ENCODE measurements at regions not wholly inside any gene's neighbourhood (a gene's known extent, or its start where the extent isn't known, plus 50 kb on each side); places are given as distances from the start of the nearest gene placed in this dataset.

- no peak for TF ChIP-seq CTCF (conservative IDR thresholded peaks at IDR 0.05; ENCODE audit: control insufficient read depth, insufficient read depth, low read depth, low read length)
- no peak overlapping the region for H3K4me3 ChIP-seq (ENCODE audit: control insufficient read depth, low read depth, low read length)
- DNase-seq (ENCODE audit: low read depth), result no peak
Observed at GRCh38 chr12:66733321-66733720, 54.4 kb upstream of the GRIP1 start.

- no peak overlapping the region for H3K4me3 ChIP-seq (ENCODE audit: control insufficient read depth, low read depth, low read length)
- DNase-seq (ENCODE audit: low read depth), result no peak
- no peak for TF ChIP-seq CTCF (conservative IDR thresholded peaks at IDR 0.05; ENCODE audit: control insufficient read depth, insufficient read depth, low read depth, low read length)
Observed at GRCh38 chr12:66733839-66734238, 55.0 kb upstream of the GRIP1 start.

- TF ChIP-seq CTCF (conservative IDR thresholded peaks at IDR 0.05; ENCODE audit: control insufficient read depth, insufficient read depth, low read depth, low read length), result no peak
- H3K4me3 ChIP-seq (ENCODE audit: control insufficient read depth, low read depth, low read length), result no peak overlapping the region
- no peak for DNase-seq (ENCODE audit: low read depth)
Observed at GRCh38 chr12:66735275-66735674, 56.4 kb upstream of the GRIP1 start.

- no peak for TF ChIP-seq CTCF (conservative IDR thresholded peaks at IDR 0.05; ENCODE audit: control insufficient read depth, insufficient read depth, low read depth, low read length)
- H3K4me3 ChIP-seq (ENCODE audit: control insufficient read depth, low read depth, low read length), result no peak overlapping the region
- no peak for DNase-seq (ENCODE audit: low read depth)
Observed at GRCh38 chr12:66736931-66737330, 58.1 kb upstream of the GRIP1 start.

- H3K4me3 ChIP-seq (ENCODE audit: control insufficient read depth, low read depth, low read length), result no peak overlapping the region
- no peak for TF ChIP-seq CTCF (conservative IDR thresholded peaks at IDR 0.05; ENCODE audit: control insufficient read depth, insufficient read depth, low read depth, low read length)
Observed at GRCh38 chr12:66739266-66739665, 60.4 kb upstream of the GRIP1 start.

GRCh38 chr12:66739940-66740651 lies 61.2 kb upstream of the GRIP1 start:
- no peak overlapping the region for H3K4me3 ChIP-seq (ENCODE audit: control insufficient read depth, low read depth, low read length)
- peak; percentile 4 for DNase-seq (ENCODE audit: low read depth)
- no peak for TF ChIP-seq CTCF (conservative IDR thresholded peaks at IDR 0.05; ENCODE audit: control insufficient read depth, insufficient read depth, low read depth, low read length)

More at GRCh38 chr12:66739266-66739665, 60.4 kb upstream of the GRIP1 start:
- DNase-seq (ENCODE audit: low read depth), result no peak

All from fibroblast of mammary gland (primary cell).